HG02763 (cell line): ENCODE measurements at regions not wholly inside any gene's neighbourhood (a gene's known extent, or its start where the extent isn't known, plus 50 kb on each side); places are given as distances from the start of the nearest gene placed in this dataset.
"Not testable (repeated sequence)": the region's sequence is repeated elsewhere in the genome, so short reads cannot be mapped to it uniquely, and the experiment has no call there.

ENCODE experiments used
- ATAC-seq: cut with Tn5 transposase; IDR thresholded peaks from one replicate; pipeline ENCODE4 v1.9.1; 2021; ENCODE audit warnings: mild to moderate bottlenecking, moderate library complexity; ENCODE audit not compliant: unreplicated experiment

DNA sequence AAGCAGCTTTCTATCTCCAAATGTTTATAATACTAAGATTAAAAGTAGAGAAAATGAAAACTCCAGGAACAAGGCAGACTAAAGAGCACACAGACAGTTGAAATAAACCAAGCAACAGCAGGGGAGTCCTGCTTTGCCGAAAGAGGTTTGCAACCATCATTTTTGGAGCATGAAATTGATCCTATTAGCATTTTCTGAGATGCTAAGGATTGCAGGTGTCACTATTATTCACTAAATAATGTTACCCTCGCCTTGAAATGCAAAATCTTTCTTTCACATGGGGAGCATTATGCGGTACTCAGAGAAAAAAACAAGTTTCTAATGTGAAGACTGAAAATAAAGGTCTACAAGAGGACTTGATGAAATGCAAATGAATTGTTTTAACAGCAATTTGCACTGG lies 81.7 kb upstream of the DNAJC10 start:
- ATAC-seq = no peak

GRCh38 chr2:182636699-182637098 lies 79.4 kb upstream of the DNAJC10 start:
- no peak for ATAC-seq

- no peak for ATAC-seq
Measured at GRCh38 chr2:182638667-182639066, 77.4 kb upstream of the DNAJC10 start.

- no peak for ATAC-seq
Measured at GRCh38 chr2:182639971-182640370, 76.1 kb upstream of the DNAJC10 start.

GRCh38 chr2:182642328-182642727 lies 73.7 kb upstream of the DNAJC10 start:
- peak; percentile 100 for ATAC-seq

GRCh38 chr2:182646763-182647498 lies 69.1 kb upstream of the DNAJC10 start:
- ATAC-seq = no peak

DNA sequence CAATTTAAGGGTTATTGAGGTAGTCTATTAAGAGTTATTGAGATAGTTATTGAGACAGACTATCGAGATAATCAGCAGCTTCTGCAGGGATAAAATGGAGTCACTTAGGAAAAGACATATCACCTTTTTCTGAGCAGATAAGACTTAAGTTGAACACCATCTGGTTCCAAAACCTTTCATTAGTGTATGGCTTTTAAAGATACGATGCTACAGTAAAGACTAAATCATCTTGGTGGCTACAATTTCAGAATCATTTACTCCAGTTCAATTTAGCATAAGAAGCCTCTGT lies 68.6 kb upstream of the DNAJC10 start:
- no peak for ATAC-seq

DNA sequence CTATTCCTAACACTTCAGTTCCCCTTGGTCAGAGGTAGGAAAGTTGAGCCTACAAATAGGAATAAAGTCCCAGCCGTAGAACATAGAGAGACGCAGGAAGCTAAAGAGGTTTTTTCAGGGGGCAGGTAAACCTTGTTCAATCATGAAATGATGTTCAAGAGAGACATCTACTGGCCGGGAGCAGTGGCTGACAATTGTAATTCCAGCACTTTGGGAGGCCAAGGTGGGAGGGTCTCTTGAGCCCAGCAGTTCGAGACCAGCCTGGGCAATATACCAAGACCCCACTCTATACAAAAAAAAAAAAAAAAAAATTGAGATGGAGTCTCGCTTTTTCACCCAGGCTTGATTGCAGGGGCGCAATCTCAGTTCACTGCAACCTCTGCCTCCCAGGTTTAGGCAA lies 66.7 kb upstream of the DNAJC10 start:
- peak; percentile 49 for ATAC-seq

DNA sequence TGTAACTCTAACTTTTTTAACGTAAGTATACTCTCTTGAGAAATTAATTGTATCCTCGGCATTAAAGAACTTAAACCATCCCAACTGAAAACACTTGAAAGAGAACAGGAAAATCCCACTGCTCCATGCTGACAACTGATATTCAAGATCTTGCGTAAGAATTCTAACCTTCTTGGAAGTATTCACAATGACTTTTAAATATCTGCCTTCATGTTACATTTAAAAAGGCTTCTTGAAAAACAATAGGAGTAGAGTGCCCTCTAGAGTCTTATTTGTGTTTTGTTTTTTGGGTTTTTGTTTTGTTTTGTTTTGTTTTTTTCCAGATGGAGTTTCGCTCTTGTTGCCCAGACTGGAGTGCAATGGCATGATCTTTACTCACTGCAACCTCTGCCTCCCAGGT lies 65.4 kb upstream of the DNAJC10 start:
- no peak for ATAC-seq

GRCh38 chr2:182652326-182652725 lies 63.7 kb upstream of the DNAJC10 start:
- no peak for ATAC-seq

DNA sequence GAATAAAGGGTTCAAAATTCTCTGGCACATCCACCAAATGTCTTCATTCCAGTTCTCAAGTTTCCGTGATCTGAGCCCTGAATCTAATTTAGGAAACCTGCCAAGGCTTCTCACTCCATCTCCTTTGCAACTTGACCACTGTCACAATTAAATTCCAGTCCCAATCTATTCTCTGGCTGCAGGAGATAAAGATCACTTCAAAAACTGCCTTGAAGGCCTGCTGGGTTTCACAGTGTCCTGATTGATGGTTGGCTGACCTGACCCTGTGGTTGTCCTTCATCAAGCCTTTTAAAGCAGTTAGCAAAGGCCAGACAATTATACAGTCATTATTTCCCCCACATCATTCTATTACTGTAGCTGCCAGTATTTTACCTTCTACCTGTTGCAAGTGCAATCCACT lies 60.3 kb upstream of the DNAJC10 start:
- ATAC-seq = no peak

- no peak for ATAC-seq
Measured at GRCh38 chr2:182664212-182664611, 51.8 kb upstream of the DNAJC10 start.

DNA sequence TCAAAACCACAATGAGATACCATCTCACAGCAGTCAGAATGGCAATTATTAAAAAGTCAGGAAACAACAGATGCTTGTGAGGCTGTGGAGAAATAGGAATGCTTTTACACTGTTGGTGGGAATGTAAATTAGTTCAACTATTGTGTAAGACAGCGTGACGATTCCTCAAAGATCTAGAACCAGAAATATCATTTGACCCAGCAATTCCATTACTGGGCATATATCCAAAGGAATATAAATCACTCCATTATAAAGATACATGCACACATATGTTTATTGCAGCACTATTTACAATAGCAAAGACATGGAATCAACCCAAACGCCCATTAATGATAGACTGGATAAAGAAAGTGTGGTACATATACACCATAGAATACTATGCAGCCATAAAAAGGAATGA lies 50.6 kb upstream of the DNAJC10 start:
- not testable (repeated sequence) for ATAC-seq
